CD1c-positive myeloid dendritic cell (primary cell): ENCODE measurements at regions not wholly inside any gene's neighbourhood (a gene's known extent, or its start where the extent isn't known, plus 50 kb on each side); places are given as distances from the start of the nearest gene placed in this dataset.
"Not testable (repeated sequence)": the region's sequence is repeated elsewhere in the genome, so short reads cannot be mapped to it uniquely, and the experiment has no call there.

ENCODE experiments used
- DNase-seq: peaks from one replicate; pipeline ENCODE4 v3.0.0-alpha.2; 2016; ENCODE audit errors: extremely low spot score

GRCh38 chr2:138066139-138066806 is 102.0 kb downstream of the HNMT start:
- DNase-seq, result no peak

- DNase-seq, result no peak
Observed at GRCh38 chr2:138066841-138067240, 102.6 kb downstream of the HNMT start.

DNA sequence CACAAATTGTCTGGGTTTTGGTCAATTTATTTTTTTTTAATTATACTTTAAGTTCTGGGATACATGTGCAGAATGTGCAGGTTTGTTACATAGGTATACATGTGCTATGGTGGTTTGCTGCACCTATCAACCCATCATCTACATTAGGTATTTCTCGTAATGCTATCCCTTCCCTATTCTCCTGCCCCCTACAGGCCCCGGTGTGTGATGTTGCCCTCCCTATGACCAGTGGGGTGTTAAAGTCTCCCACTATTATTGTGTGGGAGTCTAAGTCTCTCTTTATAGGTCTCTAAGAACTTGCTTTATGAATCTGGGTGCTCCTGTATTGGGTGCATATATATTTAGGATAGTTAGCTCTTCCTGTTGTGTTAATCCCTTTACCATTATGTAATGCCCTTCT is 104.4 kb downstream of the HNMT start:
- not testable (repeated sequence) for DNase-seq

DNA sequence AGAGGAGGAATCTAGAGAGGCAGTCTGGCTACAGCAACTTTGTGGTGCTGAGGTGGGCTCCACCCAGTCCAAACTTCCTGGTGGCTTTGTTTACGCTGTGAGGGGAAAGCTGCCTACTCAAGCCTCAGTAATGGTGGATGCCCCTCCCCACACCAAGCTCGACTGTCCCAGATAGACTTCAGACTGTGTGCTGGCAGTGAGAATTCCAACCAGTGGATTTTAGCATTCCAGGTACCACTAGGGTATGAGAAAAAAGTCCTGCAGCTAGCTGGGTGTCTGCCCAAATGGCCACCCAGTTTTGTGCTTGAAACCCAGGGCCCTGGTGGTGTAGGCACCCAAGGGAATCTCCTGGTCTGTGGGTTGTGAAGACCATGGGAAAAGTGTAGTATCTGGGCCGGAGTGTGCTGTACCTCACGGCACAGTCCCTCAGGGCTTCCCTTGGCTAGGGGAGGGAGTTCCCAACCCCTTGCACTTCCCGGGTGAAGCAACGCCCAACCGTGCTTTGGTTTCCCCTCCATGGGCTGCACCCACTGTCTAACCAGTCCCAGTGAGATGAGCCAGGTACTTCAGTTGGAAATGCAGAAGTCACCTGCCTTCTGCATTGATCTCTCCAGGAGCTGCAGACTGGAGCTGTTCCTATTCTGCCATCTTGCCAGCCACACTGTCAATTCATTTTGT is 106.9 kb downstream of the HNMT start:
- not testable (repeated sequence) for DNase-seq

GRCh38 chr2:138071720-138072719 is 107.7 kb downstream of the HNMT start:
- no peak for DNase-seq

DNA sequence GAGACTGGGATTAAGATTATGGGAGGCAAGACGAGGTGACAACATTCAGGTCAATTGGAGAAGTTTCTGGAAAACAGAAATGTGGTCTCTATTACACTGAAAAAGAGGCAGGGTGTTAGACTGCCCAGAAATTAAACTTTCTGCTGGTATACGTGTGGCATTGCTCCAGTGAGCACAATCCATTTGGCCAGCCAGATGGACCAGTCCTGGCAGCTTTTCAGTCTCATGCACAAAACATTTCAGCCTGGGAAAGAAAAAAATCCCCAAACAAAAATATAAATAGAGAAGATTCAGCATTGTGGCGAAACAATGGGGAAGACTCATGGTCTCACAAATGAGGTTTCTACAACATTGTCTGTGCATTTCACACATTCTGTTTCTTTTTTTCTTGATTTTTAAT is 113.9 kb downstream of the HNMT start:
- DNase-seq, result no peak

GRCh38 chr2:138079976-138080375 is 115.7 kb downstream of the HNMT start:
- no peak for DNase-seq

DNA sequence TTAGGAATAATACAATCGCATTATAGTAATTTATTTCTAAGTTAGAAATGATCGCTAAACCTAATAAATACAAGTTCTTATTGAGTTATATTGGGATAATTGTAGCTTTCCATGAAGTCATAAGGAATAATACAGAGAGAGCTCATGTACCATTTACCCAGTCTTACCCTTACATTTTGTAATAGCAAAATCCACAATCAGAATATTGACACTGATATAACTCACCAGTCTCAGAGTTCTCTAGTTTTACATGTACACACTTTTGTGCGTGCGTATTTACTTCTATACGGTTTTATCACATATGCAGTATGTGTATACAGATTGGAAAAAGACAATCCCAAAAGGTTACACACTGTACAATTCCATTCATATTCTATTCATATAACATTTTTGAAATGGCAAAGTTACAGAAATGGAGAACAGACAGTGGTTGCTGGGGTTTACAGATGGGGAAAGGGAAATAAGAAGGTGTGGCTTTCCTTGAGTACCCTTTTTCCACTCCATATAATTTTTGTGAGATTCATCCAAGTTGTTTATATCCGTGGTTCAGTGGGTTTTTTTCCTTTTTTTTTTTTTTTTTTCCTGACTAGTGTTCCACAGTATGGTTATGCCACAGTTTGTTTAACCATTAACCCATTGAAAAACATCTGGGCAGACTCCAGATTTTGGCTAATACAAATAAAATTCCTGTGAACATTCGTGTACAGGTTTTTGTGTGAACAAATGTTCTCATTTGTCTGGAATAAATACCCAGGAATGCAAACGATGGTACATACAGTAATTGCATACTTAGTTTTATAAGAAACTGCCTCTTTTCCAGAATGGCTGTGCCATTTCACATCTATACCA is 117.2 kb downstream of the HNMT start:
- no peak for DNase-seq

DNA sequence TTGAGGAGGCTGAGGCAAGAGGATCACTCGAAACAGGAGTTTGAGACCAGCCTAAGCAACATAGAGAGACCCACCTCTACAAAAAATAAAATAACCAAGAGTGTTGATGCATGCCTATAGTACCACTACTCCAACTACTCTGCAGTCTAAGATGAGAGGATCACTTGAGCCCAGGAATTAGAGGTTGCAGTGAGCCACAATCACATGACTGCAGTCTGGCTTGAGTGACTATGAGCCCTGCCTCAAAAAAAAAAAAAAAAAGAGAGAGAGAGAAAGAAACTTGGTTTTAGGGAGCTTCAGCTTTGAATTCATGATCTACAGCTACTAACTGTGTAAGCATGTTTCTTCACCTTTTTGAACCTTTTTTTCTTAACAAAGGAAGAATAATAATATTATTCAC is 119.9 kb downstream of the HNMT start:
- DNase-seq, result no peak

GRCh38 chr2:138085441-138085840 is 121.2 kb downstream of the HNMT start:
- not testable (repeated sequence) for DNase-seq

DNA sequence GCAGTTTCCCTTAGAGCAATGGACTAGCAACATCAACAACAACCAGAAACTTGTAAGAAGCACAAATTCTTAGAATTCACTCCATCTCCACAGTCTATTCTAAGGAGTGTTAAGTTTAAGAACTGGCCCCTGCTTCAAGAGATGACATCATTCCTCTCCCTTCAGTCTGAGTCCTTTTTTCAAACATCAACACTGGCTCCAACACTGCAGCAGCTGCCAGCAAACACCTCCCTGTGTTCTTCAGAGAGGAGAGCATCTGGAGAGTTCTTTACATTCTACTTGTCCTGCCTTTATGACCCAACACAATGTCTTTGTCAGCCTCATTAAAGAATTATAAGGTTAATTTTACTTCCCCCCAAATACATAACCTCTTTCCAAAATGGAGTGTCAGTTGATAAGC is 122.3 kb downstream of the HNMT start:
- DNase-seq, result no peak

DNA sequence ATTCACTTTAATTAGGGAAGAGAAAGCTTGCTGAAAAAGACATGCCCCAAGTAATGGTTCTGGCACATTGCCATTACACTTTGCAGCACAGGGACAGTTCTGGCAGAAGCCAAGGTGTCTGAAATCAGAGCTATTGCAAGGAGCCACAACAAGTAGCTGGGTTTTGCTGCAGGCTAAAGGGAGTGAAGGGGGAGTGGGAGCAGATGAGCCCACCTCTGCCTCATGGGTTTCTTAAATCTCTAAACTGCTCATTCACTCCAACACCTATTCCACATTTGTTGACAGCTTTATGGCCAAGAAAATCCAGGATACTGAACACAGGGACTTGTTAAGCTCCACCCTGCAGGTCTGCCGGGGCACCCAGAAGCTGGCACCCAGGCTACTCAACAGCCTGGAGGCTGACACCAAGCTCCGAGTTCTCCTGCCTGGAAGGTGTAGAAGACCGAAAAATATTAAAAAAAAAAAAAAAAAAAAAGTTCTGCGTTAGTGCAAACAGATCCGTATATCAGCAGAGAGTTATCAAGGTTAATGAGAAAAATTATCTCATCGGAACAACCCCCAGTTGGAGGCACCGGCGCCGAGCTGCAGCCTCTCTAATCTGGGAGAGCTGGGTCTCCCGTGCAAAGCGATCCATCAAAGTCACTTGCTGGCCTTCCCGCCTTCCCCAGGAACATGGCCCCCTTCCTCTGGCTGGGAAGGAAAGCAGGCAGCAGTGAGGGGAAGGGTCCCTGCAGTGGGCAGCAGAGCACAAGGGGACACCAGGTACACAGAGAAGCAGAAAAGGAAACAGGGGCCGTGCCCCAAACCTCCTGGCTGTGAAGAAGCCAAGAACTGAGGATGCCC is 123.7 kb downstream of the HNMT start:
- DNase-seq, result peak; percentile 58

GRCh38 chr2:138090330-138090729 is 126.1 kb downstream of the HNMT start:
- peak; percentile 57 for DNase-seq

DNA sequence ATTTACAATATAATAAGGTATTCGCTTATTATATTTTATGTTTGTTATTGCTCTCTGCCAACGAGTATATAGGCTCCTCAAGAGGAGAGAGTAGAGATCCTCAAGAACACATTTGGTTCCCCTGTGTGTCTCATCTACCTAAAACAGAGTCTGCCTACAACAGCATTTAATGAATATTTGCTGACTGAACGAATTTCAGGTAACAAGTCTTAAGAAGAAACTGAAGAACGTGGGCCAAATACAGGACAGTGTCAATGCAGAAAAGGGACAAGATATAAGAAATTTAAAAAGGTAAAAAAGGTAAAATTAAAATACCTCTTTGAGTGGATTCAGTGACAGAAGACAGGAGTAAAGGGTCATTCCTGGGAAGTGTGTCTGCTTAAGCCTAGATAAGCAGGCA is 129.2 kb downstream of the HNMT start:
- no peak for DNase-seq

DNA sequence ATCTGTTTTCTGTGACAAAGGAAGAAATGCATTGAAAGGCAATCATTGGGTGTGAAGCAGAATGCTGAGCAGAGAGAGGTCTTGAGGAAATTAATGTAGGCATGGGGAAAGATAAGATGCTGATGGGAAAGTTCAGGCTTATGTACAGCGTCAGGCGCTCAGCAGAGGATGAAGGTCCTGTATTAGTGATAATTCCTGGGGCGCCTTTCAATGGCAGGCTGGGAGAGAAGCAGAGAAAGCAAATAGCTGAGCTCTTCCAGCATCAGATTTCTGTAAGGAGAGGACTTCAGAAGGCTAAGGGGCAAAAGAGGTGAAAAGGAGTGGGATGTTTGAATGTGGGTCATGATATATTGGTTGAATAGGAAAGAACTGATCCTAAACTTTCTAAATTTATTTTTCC is 129.8 kb downstream of the HNMT start:
- no peak for DNase-seq

GRCh38 chr2:138095336-138095735 is 131.1 kb downstream of the HNMT start:
- DNase-seq, result no peak

DNA sequence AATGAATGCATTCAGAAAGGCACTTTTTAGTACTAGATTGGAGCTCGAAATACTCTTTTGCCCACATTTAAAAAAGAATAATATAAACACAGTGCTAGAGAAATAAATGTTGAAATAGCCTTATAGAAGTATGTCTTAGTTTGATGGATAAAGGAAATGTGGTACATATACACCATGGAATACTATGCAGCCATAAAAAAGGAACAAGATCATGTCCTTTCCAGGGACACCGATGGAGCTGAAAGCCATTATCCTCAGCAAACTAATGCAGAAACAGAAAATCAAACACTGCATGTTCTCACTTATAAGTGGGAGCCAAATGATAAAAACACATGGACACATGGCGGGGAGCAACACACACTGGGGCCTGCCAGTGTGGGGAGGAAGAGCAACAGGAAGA is 135.0 kb downstream of the HNMT start:
- DNase-seq, result not testable (repeated sequence)

DNA sequence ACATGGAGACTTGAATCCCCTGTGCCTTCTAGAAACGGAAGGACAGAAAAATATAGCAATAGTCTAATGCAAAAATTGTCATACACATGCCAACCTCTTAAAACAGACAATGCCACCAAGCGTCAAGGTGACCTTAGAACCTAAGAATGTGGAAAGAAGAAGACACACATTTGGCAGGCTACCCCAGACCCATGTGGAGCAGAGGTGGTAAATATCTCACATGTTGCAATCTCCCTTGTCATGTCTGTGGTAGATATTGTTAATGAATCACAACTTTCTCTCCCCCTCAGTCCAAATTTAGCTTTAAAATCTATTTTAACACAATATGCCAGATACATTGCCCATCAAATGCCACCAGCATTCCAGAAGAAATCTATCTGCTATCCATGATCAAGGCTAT is 137.4 kb downstream of the HNMT start:
- no peak for DNase-seq

- no peak for DNase-seq
Observed at GRCh38 chr2:138102664-138103063, 138.4 kb downstream of the HNMT start.

DNA sequence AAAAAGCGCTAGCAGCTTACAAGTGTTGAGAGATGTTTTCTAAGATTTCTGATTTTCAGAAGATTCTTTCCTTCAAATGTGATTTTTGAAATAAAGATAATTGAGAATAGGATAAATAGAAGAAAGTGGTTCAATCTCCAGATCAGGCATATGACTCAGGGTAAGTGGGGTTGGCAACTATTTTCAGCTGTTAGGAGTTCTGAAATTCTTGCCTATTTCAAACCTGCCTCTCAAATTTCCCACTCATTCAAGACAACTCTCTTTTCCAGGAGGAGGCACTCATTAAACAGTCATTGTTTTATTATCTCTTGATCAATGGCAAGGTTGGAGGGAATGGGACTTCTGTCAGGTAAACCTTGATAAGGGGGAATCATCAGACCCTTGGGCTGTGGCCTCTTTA is 138.9 kb downstream of the HNMT start:
- no peak for DNase-seq

DNA sequence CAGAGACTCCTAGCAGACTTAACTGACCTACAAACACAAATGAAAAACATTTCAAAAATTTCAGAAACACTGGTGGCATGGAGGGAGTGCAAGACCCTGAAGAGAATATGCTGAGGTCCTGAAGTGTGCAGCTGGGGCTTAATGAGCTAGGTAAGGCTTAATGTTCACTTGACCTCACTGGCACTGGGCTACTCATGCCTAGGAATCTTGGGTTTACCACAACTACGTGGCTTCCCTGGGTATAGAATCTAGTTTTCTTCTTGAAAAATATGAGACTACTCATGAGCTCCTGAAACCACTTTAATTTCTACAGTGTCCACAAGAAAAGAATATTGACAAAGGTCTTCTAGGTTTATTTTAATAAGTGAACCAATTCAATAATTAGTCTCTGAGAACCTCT is 139.8 kb downstream of the HNMT start:
- DNase-seq, result no peak
